Naive thymus-derived CD4-positive, alpha-beta T cell (primary cell): ENCODE measurements at regions not wholly inside any gene's neighbourhood (a gene's known extent, or its start where the extent isn't known, plus 50 kb on each side); places are given as distances from the start of the nearest gene placed in this dataset.
A peak's percentile ranks its signal among the peaks of the same experiment; 100 is the strongest.
"Not testable (repeated sequence)": the region's sequence is repeated elsewhere in the genome, so short reads cannot be mapped to it uniquely, and the experiment has no call there.

Experiments
- ATAC-seq: fragments of 150-1000 bp; cut with Tn5 transposase; 2 replicates; pipeline ENCODE4 v1.10.0; 2021; ENCODE audit warnings: mild to moderate bottlenecking, moderate library complexity
- CTCF ChIA-PET: fragments of 350-600 bp; sonication (Branson Sonifier 250); formaldehyde crosslinking; loops from one replicate; lab custom pipeline; 2021; ENCODE audit warnings: antibody characterized with exemption; lab: Charles Lee
- POLR2A ChIA-PET: fragments of 350-600 bp; sonication (Branson Sonifier 250); formaldehyde crosslinking; loops from one replicate; lab custom pipeline; 2021; ENCODE audit warnings: antibody characterized with exemption, inconsistent platforms; lab: Charles Lee
- DNase-seq, 9 donors: peaks; one replicate each; pipeline versions ENCODE4 v3.0.0 to v3.0.0-alpha.2; 2020 to 2022; ENCODE audit warnings: mixed read lengths in 1 of 9
- H3K27ac ChIP-seq: one replicate; pipeline ENCODE4 v1.7.0; 2013; ENCODE audit warnings: mild to moderate bottlenecking, low read depth, low read length, moderate library complexity
- H3K27me3 ChIP-seq, 2 donors: one replicate each; pipeline ENCODE4 v1.7.0; 2013; ENCODE audit warnings: low read length in 2 of 2, mild to moderate bottlenecking in 2 of 2, moderate library complexity in 2 of 2; ENCODE audit not compliant: control insufficient read depth in 2 of 2, insufficient read depth in 2 of 2
- H3K36me3 ChIP-seq, 3 experiments: 1 replicate in 2 of 3; 2 replicates in 1 of 3; pipeline ENCODE4 v1.7.0; 2013; ENCODE audit warnings: low read length in 3 of 3, mild to moderate bottlenecking in 3 of 3, moderate library complexity in 1 of 3; ENCODE audit not compliant: insufficient read depth in 3 of 3, control insufficient read depth in 2 of 3
- H3K4me1 ChIP-seq, 2 donors: one replicate each; pipeline ENCODE4 v1.7.0; 2013; ENCODE audit warnings: low read length in 2 of 2, mild to moderate bottlenecking in 2 of 2, moderate library complexity in 1 of 2; ENCODE audit not compliant: control insufficient read depth in 2 of 2, insufficient read depth in 2 of 2
- H3K4me3 ChIP-seq: 2 replicates; pipeline ENCODE4 v1.7.0; 2013; ENCODE audit warnings: mild to moderate bottlenecking, low read length
- H3K9me3 ChIP-seq, 3 experiments: 1 replicate in 2 of 3; 2 replicates in 1 of 3; pipeline ENCODE4 v1.7.0; 2013; ENCODE audit warnings: low read length in 3 of 3; ENCODE audit not compliant: control insufficient read depth in 2 of 3
- H3K27ac Mint-ChIP-seq, 9 donors: one replicate each; pipeline ENCODE4 v1.8.0; 2020 to 2022; ENCODE audit warnings: mixed read lengths in 9 of 9, mild to moderate bottlenecking in 8 of 9, moderate library complexity in 5 of 9, inconsistent platforms in 2 of 9
- H3K27me3 Mint-ChIP-seq, 5 donors: one replicate each; pipeline ENCODE4 v1.8.0; 2021 to 2022; ENCODE audit warnings: mixed read lengths in 5 of 5, mild to moderate bottlenecking in 1 of 5
- H3K36me3 Mint-ChIP-seq, 5 donors: one replicate each; pipeline ENCODE4 v1.8.0; 2020 to 2022; ENCODE audit warnings: mixed read lengths in 5 of 5, mild to moderate bottlenecking in 3 of 5, inconsistent platforms in 1 of 5
- H3K4me1 Mint-ChIP-seq, 7 donors: one replicate each; pipeline ENCODE4 v1.8.0; 2020 to 2022; ENCODE audit warnings: mixed read lengths in 7 of 7, mild to moderate bottlenecking in 3 of 7, inconsistent platforms in 1 of 7
- H3K4me3 Mint-ChIP-seq, 10 donors: one replicate each; pipeline ENCODE4 v1.8.0; 2020 to 2022; ENCODE audit warnings: mild to moderate bottlenecking in 10 of 10, mixed read lengths in 10 of 10, moderate library complexity in 6 of 10, inconsistent platforms in 2 of 10
- H3K9me3 Mint-ChIP-seq, 11 donors: one replicate each; pipeline ENCODE4 v1.8.0; 2020 to 2022; ENCODE audit warnings: mixed read lengths in 11 of 11, mild to moderate bottlenecking in 4 of 11, inconsistent platforms in 1 of 11, moderate library complexity in 1 of 11
- intact Hi-C, 2 donors: fragments of 100-400 bp; cut with micrococcal nuclease; formaldehyde crosslinking; loops; one replicate each; pipeline ENCODE4 v1.15.1; 2023

DNA sequence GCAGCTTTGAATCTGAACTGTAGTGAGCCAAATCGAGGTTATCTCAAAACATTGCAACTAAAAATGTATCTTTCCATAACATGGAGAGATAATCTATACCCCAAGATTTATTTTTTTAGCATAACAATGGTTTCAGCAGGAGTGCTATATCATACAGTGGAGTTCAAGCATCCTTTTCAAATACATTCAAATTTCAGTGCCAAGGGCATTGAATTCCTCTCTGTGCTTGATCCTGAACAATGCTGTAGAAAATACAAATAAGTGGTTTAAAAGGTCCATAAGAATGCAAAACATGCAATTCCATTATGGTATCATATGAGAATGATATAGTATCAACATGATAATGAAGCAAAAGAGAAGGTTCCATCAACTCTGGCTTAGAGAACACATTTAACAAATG, 201.7 kb downstream of the TXNL1 start:
- H3K27ac Mint-ChIP-seq, result no peak overlapping the region
- ChIA-PET POLR2A (no interaction called here), CTCF (no interaction called here)
- peaks cover 0 to 20% (median 5%) of the 10 kb centered on the region in 5 donors for H3K27me3 Mint-ChIP-seq
- no peaks in the 10 kb centered on the region for H3K27me3 ChIP-seq
- H3K36me3 Mint-ChIP-seq, result no peaks in the 10 kb centered on the region
- peaks cover 0 to 33% (median 0%) of the 10 kb centered on the region in 11 donors for H3K9me3 Mint-ChIP-seq
- H3K4me1 ChIP-seq, result no peaks in the 10 kb centered on the region
- H3K27ac ChIP-seq, result no peak overlapping the region
- no peak for ATAC-seq
- no peaks in the 10 kb centered on the region for H3K9me3 ChIP-seq
- H3K4me1 Mint-ChIP-seq, result peaks cover 0 to 3% (median 0%) of the 10 kb centered on the region in 7 donors
- intact Hi-C loops, result no loop called here
- no peak for DNase-seq
- H3K36me3 ChIP-seq, result no peaks in the 10 kb centered on the region
- no peak overlapping the region for H3K4me3 Mint-ChIP-seq
- H3K4me3 ChIP-seq, result no peak overlapping the region

DNA sequence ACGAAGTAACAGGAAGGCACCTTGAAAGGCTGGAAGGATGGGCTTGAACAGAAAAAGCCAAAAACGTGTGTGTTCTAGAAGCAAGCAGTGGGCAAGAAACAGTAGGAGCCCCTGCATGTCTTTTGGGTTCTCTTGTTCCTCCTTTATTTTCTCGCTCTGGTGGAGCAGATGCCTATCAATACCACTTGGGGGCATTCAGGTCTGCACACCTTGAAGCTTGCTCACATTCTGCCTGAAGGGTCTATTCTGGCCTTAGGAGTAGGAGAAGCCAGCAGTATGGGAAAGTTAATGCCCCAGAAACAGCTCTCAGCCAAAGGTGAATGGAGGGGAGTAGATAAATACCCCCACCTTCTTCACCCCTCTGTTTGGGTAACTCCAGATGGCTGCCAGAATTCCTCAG, 204.5 kb downstream of the TXNL1 start:
- H3K36me3 Mint-ChIP-seq, result no peaks in the 10 kb centered on the region
- no peaks in the 10 kb centered on the region for H3K9me3 ChIP-seq
- no peaks in the 10 kb centered on the region for H3K4me1 Mint-ChIP-seq
- no peak overlapping the region for H3K4me3 Mint-ChIP-seq
- no peaks in the 10 kb centered on the region for H3K27me3 ChIP-seq
- ChIA-PET CTCF (no interaction called here), POLR2A (no interaction called here)
- H3K27ac ChIP-seq, result no peak overlapping the region
- ATAC-seq, result no peak
- no peak overlapping the region for H3K4me3 ChIP-seq
- H3K9me3 Mint-ChIP-seq, result peaks cover 0 to 18% (median 0%) of the 10 kb centered on the region in 11 donors
- H3K27ac Mint-ChIP-seq, result no peak overlapping the region
- no peaks in the 10 kb centered on the region for H3K4me1 ChIP-seq
- peaks cover 0 to 20% (median 7%) of the 10 kb centered on the region in 5 donors for H3K27me3 Mint-ChIP-seq
- intact Hi-C loops, result no loop called here
- DNase-seq, result no peak
- no peaks in the 10 kb centered on the region for H3K36me3 ChIP-seq

DNA sequence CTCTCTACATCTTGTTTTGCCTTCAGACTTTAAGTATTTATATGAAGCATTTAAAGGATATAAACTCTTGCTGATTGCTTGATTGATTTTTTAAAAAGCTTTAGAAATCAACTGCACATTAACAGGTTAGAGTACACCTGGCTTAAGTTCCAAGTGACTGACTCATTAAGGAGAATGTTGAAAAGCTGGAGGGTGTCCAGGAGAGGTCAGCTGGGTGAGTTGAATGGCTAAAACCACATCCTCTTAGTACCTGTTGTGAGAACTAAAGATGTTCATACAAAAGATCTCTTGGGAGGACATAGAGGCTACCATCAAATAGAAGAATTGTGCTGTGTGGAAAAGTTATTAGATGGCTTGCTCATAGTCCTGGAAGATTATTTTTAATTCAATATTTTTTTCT, 206.8 kb downstream of the TXNL1 start:
- Mint-ChIP-seq H3K27ac (no peak overlapping the region), H3K4me1 (no peaks in the 10 kb centered on the region), H3K27me3 (peaks cover 0 to 11% (median 7%) of the 10 kb centered on the region in 5 donors), H3K9me3 (peaks cover 0 to 26% (median 6%) of the 10 kb centered on the region in 11 donors), H3K4me3 (no peak overlapping the region), H3K36me3 (no peaks in the 10 kb centered on the region)
- intact Hi-C loops, result no loop called here
- Histone ChIP-seq H3K4me3 (no peak overlapping the region), H3K27me3 (no peaks in the 10 kb centered on the region), H3K27ac (no peak overlapping the region), H3K9me3 (no peaks in the 10 kb centered on the region), H3K4me1 (no peaks in the 10 kb centered on the region), H3K36me3 (no peaks in the 10 kb centered on the region)
- POLR2A ChIA-PET, result no interaction called here
- DNase-seq, result no peak
- CTCF ChIA-PET, result no interaction called here
- ATAC-seq, result no peak

DNA sequence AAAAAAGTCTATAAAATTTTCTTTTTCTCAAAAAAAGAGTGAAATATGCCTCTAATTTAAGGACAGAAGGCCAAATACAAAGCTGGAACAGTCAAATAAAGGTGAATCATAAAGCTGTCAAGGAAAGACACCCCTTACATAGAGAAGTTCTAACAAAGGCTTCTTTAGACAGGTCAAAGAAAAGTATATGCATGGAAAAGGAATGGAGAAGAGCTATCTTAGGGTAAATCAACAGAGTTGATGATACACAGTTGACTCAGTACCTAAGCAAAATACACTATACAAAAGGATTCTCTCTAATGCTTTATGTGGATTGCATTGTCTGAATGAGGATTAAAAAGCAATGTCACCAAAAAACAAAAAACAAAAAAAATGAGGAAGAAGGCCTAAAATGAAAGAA, 214.8 kb downstream of the TXNL1 start:
- POLR2A ChIA-PET, result no interaction called here
- Mint-ChIP-seq H3K27ac (no peak overlapping the region), H3K36me3 (no peaks in the 10 kb centered on the region), H3K4me3 (no peak overlapping the region), H3K4me1 (no peaks in the 10 kb centered on the region), H3K9me3 (peaks cover 0 to 23% (median 6%) of the 10 kb centered on the region in 11 donors), H3K27me3 (peaks cover 0 to 11% (median 0%) of the 10 kb centered on the region in 5 donors)
- CTCF ChIA-PET, result no interaction called here
- no peaks in the 10 kb centered on the region for H3K27me3 ChIP-seq
- no peak for ATAC-seq
- no peaks in the 10 kb centered on the region for H3K36me3 ChIP-seq
- intact Hi-C loops, result no loop called here
- no peak overlapping the region for H3K4me3 ChIP-seq
- H3K4me1 ChIP-seq, result no peaks in the 10 kb centered on the region
- no peaks in the 10 kb centered on the region for H3K9me3 ChIP-seq
- DNase-seq, result no peak
- H3K27ac ChIP-seq, result no peak overlapping the region

DNA sequence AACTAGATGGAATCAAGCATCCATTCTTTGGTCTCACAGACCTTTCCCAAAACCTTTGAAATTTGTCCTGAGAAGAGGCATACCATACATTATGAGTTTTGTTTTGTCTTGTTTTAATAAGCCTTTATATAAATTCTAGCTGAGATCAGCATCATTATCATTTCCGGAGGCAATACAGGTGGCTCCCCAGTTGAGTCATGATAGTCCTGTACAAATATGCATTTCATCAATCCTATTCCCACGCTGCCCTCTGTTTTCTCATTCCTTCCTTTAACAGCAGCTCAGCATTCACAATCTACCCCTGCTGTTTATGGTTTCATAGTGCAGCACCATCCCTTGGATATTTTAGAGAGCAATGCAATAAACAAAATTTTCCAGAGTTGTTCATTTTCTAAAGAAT, 216.7 kb downstream of the TXNL1 start:
- Histone ChIP-seq H3K4me1 (no peaks in the 10 kb centered on the region), H3K4me3 (no peak overlapping the region), H3K27me3 (no peaks in the 10 kb centered on the region), H3K36me3 (no peaks in the 10 kb centered on the region), H3K9me3 (no peaks in the 10 kb centered on the region), H3K27ac (no peak overlapping the region)
- POLR2A ChIA-PET, result no interaction called here
- ATAC-seq (no peak), DNase-seq (no peak)
- CTCF ChIA-PET, result no interaction called here
- intact Hi-C loops, result no loop called here
- Mint-ChIP-seq H3K4me1 (no peaks in the 10 kb centered on the region), H3K27ac (no peak overlapping the region), H3K9me3 (peaks cover 0 to 9% (median 5%) of the 10 kb centered on the region in 11 donors), H3K36me3 (no peaks in the 10 kb centered on the region), H3K4me3 (no peak overlapping the region), H3K27me3 (peaks cover 0 to 11% (median 0%) of the 10 kb centered on the region in 5 donors)

DNA sequence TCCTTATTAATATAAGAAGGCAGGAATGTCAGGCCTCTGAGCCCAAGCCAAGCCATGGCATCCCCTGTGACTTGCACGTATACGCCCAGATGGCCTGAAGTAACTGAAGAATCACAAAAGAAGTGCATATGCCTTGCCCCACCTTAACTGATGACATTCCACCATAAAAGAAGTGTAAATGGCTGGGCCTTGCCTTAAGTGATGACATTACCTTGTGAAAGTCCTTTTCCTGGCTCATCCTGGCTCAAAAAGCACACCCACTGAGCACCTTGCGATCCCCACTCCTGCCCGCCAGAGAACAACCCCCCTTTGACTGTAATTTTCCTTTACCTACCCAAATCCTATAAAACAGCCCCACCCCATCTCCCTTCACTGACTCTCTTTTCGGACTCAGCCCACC, 217.5 kb downstream of the TXNL1 start:
- Mint-ChIP-seq H3K27ac (peak overlapping the region in 1 of 9 donors; percentile 12), H3K27me3 (peaks cover 0 to 11% (median 0%) of the 10 kb centered on the region in 5 donors), H3K9me3 (peaks cover 0 to 11% (median 4%) of the 10 kb centered on the region in 11 donors)
- H3K36me3 Mint-ChIP-seq, intact Hi-C loops, H3K27me3 ChIP-seq, H3K27ac ChIP-seq, H3K4me1 ChIP-seq, DNase-seq, H3K4me3 ChIP-seq, ATAC-seq, H3K4me1 Mint-ChIP-seq, CTCF ChIA-PET, H3K9me3 ChIP-seq, H3K36me3 ChIP-seq, H3K4me3 Mint-ChIP-seq, POLR2A ChIA-PET: not testable (repeated sequence)

DNA sequence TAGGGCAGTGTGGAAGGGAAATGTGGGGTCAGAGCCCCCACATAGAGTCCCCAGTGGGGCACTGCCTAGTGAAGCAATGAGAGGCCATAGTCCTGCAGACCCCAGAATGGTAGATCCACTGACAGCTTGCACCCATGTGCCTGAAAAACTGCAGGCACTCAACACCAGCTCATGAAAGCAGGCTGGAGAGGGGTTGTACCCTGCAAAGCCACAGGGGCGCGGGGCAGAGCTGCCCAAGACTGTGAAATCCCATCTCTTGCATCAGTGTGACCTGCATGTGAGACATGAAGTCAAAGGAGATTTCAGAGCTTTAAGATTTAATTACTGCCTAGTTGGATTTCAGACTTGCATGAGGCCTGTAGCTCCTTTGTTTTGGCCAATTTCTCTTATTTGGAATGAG, 224.0 kb downstream of the TXNL1 start:
- no peaks in the 10 kb centered on the region for H3K9me3 ChIP-seq
- no peak overlapping the region for H3K4me3 ChIP-seq
- peaks cover 0 to 4% (median 0%) of the 10 kb centered on the region in 5 donors for H3K27me3 Mint-ChIP-seq
- no peak overlapping the region for H3K27ac Mint-ChIP-seq
- ChIA-PET POLR2A (no interaction called here), CTCF (no interaction called here)
- no peaks in the 10 kb centered on the region for H3K4me1 Mint-ChIP-seq
- no peaks in the 10 kb centered on the region for H3K4me1 ChIP-seq
- DNase-seq, result no peak
- intact Hi-C loops, result no loop called here
- no peaks in the 10 kb centered on the region for H3K36me3 Mint-ChIP-seq
- H3K36me3 ChIP-seq, result no peaks in the 10 kb centered on the region
- H3K9me3 Mint-ChIP-seq, result peaks cover 0 to 21% (median 9%) of the 10 kb centered on the region in 11 donors
- H3K27me3 ChIP-seq, result no peaks in the 10 kb centered on the region
- ATAC-seq, result no peak
- no peak overlapping the region for H3K27ac ChIP-seq
- H3K4me3 Mint-ChIP-seq, result no peak overlapping the region
